H1 (cell line): ENCODE measurements at regions not wholly inside any gene's neighbourhood (a gene's known extent, or its start where the extent isn't known, plus 50 kb on each side); places are given as distances from the start of the nearest gene placed in this dataset.

ENCODE experiments used
- CTCF ChIA-PET: fragments of 300-600 bp; sonication (Branson Sonifier 250); formaldehyde crosslinking; loops from one replicate; lab custom pipeline; 2021; ENCODE audit not compliant: partially characterized antibody; lab: Charles Lee
- POLR2A ChIA-PET: fragments of 300-600 bp; sonication (Branson Sonifier 250); formaldehyde crosslinking; loops from one replicate; lab custom pipeline; 2021; ENCODE audit warnings: inconsistent platforms; ENCODE audit not compliant: partially characterized antibody; lab: Charles Lee
- DNase-seq, 2 experiments: peaks; one replicate each; pipeline versions ENCODE4 v3.0.0 to v3.0.0-alpha.2; 2010 to 2022; ENCODE audit warnings: low spot score in 2 of 2, low read depth in 1 of 2, mixed read lengths in 1 of 2
- FAIRE-seq: peaks from 2 replicates; lab custom pipeline; 2011; peaks lifted over from hg19 to GRCh38; lab: Jason Lieb, UNC
- H2AFZ ChIP-seq: 2 replicates; pipeline ENCODE4 v1.8.1; 2012; ENCODE audit warnings: low read length, inconsistent platforms
- H2AK5ac ChIP-seq: 2 replicates; pipeline ENCODE4 v1.6.1; 2013; ENCODE audit warnings: low read depth, low read length
- H2BK120ac ChIP-seq: replicated peaks from 2 replicates; pipeline ENCODE3; 2013; ENCODE audit warnings: low read depth, low read length, inconsistent platforms
- H2BK12ac ChIP-seq: 2 replicates; pipeline ENCODE4 v1.6.1; 2013; ENCODE audit warnings: low read depth, low read length
- H2BK15ac ChIP-seq: 2 replicates; pipeline ENCODE4 v1.6.1; 2013; ENCODE audit warnings: low read length
- H2BK20ac ChIP-seq: 2 replicates; pipeline ENCODE4 v1.6.1; 2013; ENCODE audit warnings: low read length
- H2BK5ac ChIP-seq: 2 replicates; pipeline ENCODE4 v1.6.1; 2013; ENCODE audit warnings: low read depth, low read length
- H3K14ac ChIP-seq: 2 replicates; pipeline ENCODE4 v1.6.1; 2013; ENCODE audit warnings: inconsistent platforms; ENCODE audit not compliant: insufficient read length
- H3K18ac ChIP-seq: 2 replicates; pipeline ENCODE4 v1.6.1; 2013; ENCODE audit warnings: low read length; ENCODE audit errors: extremely low read depth
- H3K23ac ChIP-seq: 2 replicates; pipeline ENCODE4 v1.6.1; 2013; ENCODE audit warnings: inconsistent platforms; ENCODE audit not compliant: insufficient read length
- H3K23me2 ChIP-seq: 2 replicates; pipeline ENCODE4 v1.6.1; 2013; ENCODE audit warnings: low read depth, low read length
- H3K27ac ChIP-seq: 2 replicates; pipeline ENCODE4 v1.6.1; 2011; ENCODE audit warnings: low read depth, low read length, inconsistent platforms
- H3K27me3 ChIP-seq, 4 experiments: replicated peaks in 1 of 4; 1 replicate in 1 of 4; 2 replicates in 3 of 4; pipeline versions ENCODE4 v1.6.1 to v1.8.1; 2011 to 2013; ENCODE audit warnings: low read length in 3 of 4, mild to moderate bottlenecking in 3 of 4, inconsistent platforms in 2 of 4, mixed read lengths in 2 of 4, moderate library complexity in 1 of 4; ENCODE audit not compliant: control insufficient read depth in 3 of 4, insufficient read depth in 3 of 4; ENCODE audit errors: extremely low read depth in 1 of 4
- H3K36me3 ChIP-seq, 4 experiments: 2 replicates each; pipeline versions ENCODE4 v1.6.1 to v1.8.1; 2011 to 2013; ENCODE audit warnings: mild to moderate bottlenecking in 4 of 4, low read length in 3 of 4, moderate library complexity in 2 of 4, control low read depth in 1 of 4, inconsistent platforms in 1 of 4; ENCODE audit not compliant: insufficient read depth in 4 of 4, control insufficient read depth in 2 of 4
- H3K4ac ChIP-seq: replicated peaks from 2 replicates; pipeline ENCODE3; 2013; ENCODE audit warnings: low read length, low read depth, mixed read lengths, inconsistent platforms; ENCODE audit not compliant: insufficient read length
- H3K4me1 ChIP-seq, 4 experiments: replicated peaks in 1 of 4; 1 replicate in 1 of 4; 2 replicates in 3 of 4; pipeline versions ENCODE4 v1.6.1 to v1.8.1; 2011 to 2013; ENCODE audit warnings: low read length in 3 of 4, inconsistent platforms in 2 of 4, mixed read lengths in 1 of 4; ENCODE audit not compliant: insufficient read depth in 4 of 4, control insufficient read depth in 3 of 4
- H3K4me2 ChIP-seq, 2 experiments: 2 replicates each; pipeline versions ENCODE4 v1.6.1 to v1.8.1; 2011 to 2013; ENCODE audit warnings: low read depth in 2 of 2, low read length in 2 of 2, control low read depth in 1 of 2, inconsistent platforms in 1 of 2, mild to moderate bottlenecking in 1 of 2; ENCODE audit not compliant: insufficient read depth in 1 of 2
- H3K4me3 ChIP-seq, 4 experiments: fragments of 200-600, 300-600 bp in 1 of 4; sonication (generic), shearing (Covaris generic), sonication (Bioruptor Twin) in 1 of 4; 2 replicates each; pipeline versions ENCODE4 v1.5.1 to v1.8.1; 2011 to 2016; ENCODE audit warnings: low read length in 4 of 4, low read depth in 3 of 4, control low read depth in 2 of 4, inconsistent platforms in 2 of 4, mild to moderate bottlenecking in 2 of 4, mixed read lengths in 1 of 4, moderate library complexity in 1 of 4; ENCODE audit not compliant: insufficient read depth in 2 of 4; ENCODE audit errors: extremely low read depth in 1 of 4
- H3K56ac ChIP-seq: replicated peaks from 2 replicates; pipeline ENCODE3; 2013; ENCODE audit warnings: low read depth, mild to moderate bottlenecking, mixed read lengths, low read length, inconsistent platforms; ENCODE audit not compliant: insufficient read length
- H3K79me1 ChIP-seq: 2 replicates; pipeline ENCODE4 v1.6.1; 2013; ENCODE audit warnings: low read depth, low read length, control low read depth
- H3K79me2 ChIP-seq, 2 experiments: 2 replicates each; pipeline versions ENCODE4 v1.6.1 to v1.8.1; 2012 to 2013; ENCODE audit warnings: low read length in 2 of 2, mild to moderate bottlenecking in 2 of 2, inconsistent platforms in 1 of 2; ENCODE audit not compliant: insufficient read depth in 2 of 2, control insufficient read depth in 1 of 2
- H3K9ac ChIP-seq, 4 experiments: replicated peaks in 1 of 4; 1 replicate in 1 of 4; 2 replicates in 3 of 4; pipeline versions ENCODE4 v1.6.1 to v1.8.1; 2011 to 2013; ENCODE audit warnings: low read depth in 3 of 4, low read length in 3 of 4, control low read depth in 2 of 4, mild to moderate bottlenecking in 2 of 4, moderate library complexity in 2 of 4, inconsistent platforms in 1 of 4; ENCODE audit errors: extremely low read depth in 1 of 4
- H3K9me3 ChIP-seq, 2 experiments: 2 replicates each; pipeline versions ENCODE4 v1.6.1 to v1.8.1; 2012 to 2013; ENCODE audit warnings: mild to moderate bottlenecking in 2 of 2, moderate library complexity in 2 of 2, control low read depth in 1 of 2, inconsistent platforms in 1 of 2, low read depth in 1 of 2, low read length in 1 of 2, mixed read lengths in 1 of 2; ENCODE audit not compliant: insufficient read depth in 2 of 2
- H4K20me1 ChIP-seq, 2 experiments: replicated peaks in 1 of 2; 2 replicates each; pipeline versions ENCODE3 to v1.8.1; 2011 to 2013; ENCODE audit warnings: inconsistent platforms in 2 of 2, low read length in 2 of 2, mild to moderate bottlenecking in 1 of 2; ENCODE audit not compliant: insufficient read depth in 2 of 2, control insufficient read depth in 1 of 2
- H4K5ac ChIP-seq: 2 replicates; pipeline ENCODE4 v1.6.1; 2013; ENCODE audit warnings: low read length, low read depth, mixed read lengths, inconsistent platforms; ENCODE audit not compliant: insufficient read length
- H4K8ac ChIP-seq: 2 replicates; pipeline ENCODE4 v1.8.0; 2013; ENCODE audit warnings: mild to moderate bottlenecking, moderate library complexity, low read length, inconsistent platforms; ENCODE audit not compliant: insufficient read depth; ENCODE audit errors: extremely low read depth
- H4K91ac ChIP-seq: replicated peaks from 2 replicates; pipeline ENCODE3; 2013; ENCODE audit warnings: low read length, mixed read lengths, inconsistent platforms; ENCODE audit not compliant: insufficient read length
- POLR2A ChIP-seq, 2 experiments: IDR thresholded peaks; 1 replicate in 1 of 2; 2 replicates in 1 of 2; pipeline ENCODE4 v1.6.1; 2011; ENCODE audit warnings: low read depth in 2 of 2, low read length in 2 of 2, mild to moderate bottlenecking in 2 of 2; ENCODE audit errors: control extremely low read depth in 1 of 2
- TBP ChIP-seq: IDR thresholded peaks from 2 replicates; pipeline ENCODE4 v1.6.1; 2011; ENCODE audit warnings: low read depth, low read length, improper control_type of control experiment
- WGBS, 2 experiments: shearing (Covaris generic) in 1 of 2; methylation state at CpG; one replicate each; pipeline versions ENCODE4 v1.1.6 to v1.1.7; 2013 to 2015; ENCODE audit warnings: low lambda C conversion rate in 2 of 2, mixed read lengths in 2 of 2, inconsistent platforms in 1 of 2, low coverage in 1 of 2, missing lambda C conversion rate in 1 of 2; ENCODE audit not compliant: insufficient replicate concordance in 2 of 2, insufficient coverage in 1 of 2, insufficient read length in 1 of 2; ENCODE audit errors: extremely low coverage in 1 of 2, missing lambda C conversion rate in 1 of 2; 5-methylcytosine and 5-hydroxymethylcytosine counted together

DNA sequence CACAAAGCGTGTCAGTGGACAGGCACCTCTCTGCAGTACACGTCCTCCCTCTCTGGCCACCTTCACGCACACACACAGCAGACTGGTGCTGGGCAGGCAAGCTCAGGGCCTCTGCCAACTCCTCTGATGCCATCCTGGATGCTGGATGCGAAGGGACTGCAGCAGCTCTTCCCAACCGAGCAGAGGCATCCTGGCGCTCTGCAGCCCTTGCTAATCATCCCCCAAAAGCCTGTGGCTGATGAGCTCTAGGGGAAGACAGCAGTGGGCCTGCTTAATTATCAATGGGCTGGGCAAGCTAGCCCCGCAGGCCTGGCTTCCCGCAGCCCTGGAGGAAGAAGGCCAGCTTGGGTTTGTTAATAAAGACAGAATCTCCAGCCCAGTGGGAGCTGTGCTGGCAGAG is 71.3 kb upstream of the TEX51 start:
- no peak for DNase-seq
- H4K8ac ChIP-seq: no peak overlapping the region
- no peaks in the 10 kb centered on the region for H3K79me2 ChIP-seq
- 65% methylated on average over 8 of the region's 8 CpGs; no CpG with 5 or more reads in 1 of the 2 experiments for WGBS, 2 experiments
- CTCF ChIA-PET: interaction anchor here (1.1 to 2.8 kb wide), 3 partner anchors 11 to 49 kb away, joined by 3 to 12 read pairs (median 7); no protein-coding TSS in a partner anchor
- no peak overlapping the region for H2AK5ac ChIP-seq
- H3K14ac ChIP-seq: no peak overlapping the region
- H2BK20ac ChIP-seq: no peak overlapping the region
- H3K36me3 ChIP-seq: no peaks in the 10 kb centered on the region
- no peak overlapping the region for H3K4me2 ChIP-seq
- H3K4me1 ChIP-seq: peaks cover 0 to 7% (median 2%) of the 10 kb centered on the region in 4 experiments; a peak in 3 of 7 replicates
- H4K20me1 ChIP-seq: no peaks in the 10 kb centered on the region
- POLR2A ChIA-PET: no interaction called here
- no peak overlapping the region for H3K9ac ChIP-seq
- H3K27me3 ChIP-seq: peaks cover 0 to 2% (median 0%) of the 10 kb centered on the region in 4 experiments; a peak in 1 of 7 replicates
- no peaks in the 10 kb centered on the region for H3K79me1 ChIP-seq
- TF ChIP-seq POLR2A (IDR thresholded peaks at IDR 0.05; ENCODE audit: control extremely low read depth in 1 of 2, low read depth in 2 of 2, low read length in 2 of 2): no peak
- peak; percentile 85 for TF ChIP-seq TBP
- H2BK120ac ChIP-seq: no peak overlapping the region
- H3K56ac ChIP-seq: no peak overlapping the region
- no peak overlapping the region for H2AFZ ChIP-seq
- no peak for FAIRE-seq
- peak overlapping the region; percentile 66; the same call in 1 of the 2 replicates for H3K18ac ChIP-seq
- no peaks in the 10 kb centered on the region; the same call in 1 of the 2 replicates for H3K23me2 ChIP-seq
- no peak overlapping the region for H2BK15ac ChIP-seq
- H3K27ac ChIP-seq: no peak overlapping the region
- no peak overlapping the region for H3K4ac ChIP-seq
- H2BK5ac ChIP-seq: no peak overlapping the region
- no peak overlapping the region for H4K5ac ChIP-seq
- H2BK12ac ChIP-seq: no peak overlapping the region
- no peak overlapping the region for H3K4me3 ChIP-seq
- H3K9me3 ChIP-seq: no peaks in the 10 kb centered on the region
- H4K91ac ChIP-seq: no peak overlapping the region
- H3K23ac ChIP-seq: no peak overlapping the region
